SU-DHL-6 (cell line): ENCODE measurements at regions not wholly inside any gene's neighbourhood (a gene's known extent, or its start where the extent isn't known, plus 50 kb on each side); places are given as distances from the start of the nearest gene placed in this dataset.

ENCODE experiments used
- H2AFZ ChIP-seq: fragments of 200-600 bp; sonication (generic); 2 replicates; pipeline ENCODE4 v1.6.1; 2014; ENCODE audit warnings: low read depth, mild to moderate bottlenecking, moderate library complexity, mixed read lengths, antibody characterized with exemption, low read length; ENCODE audit not compliant: severe bottlenecking
- H3F3A ChIP-seq: fragments of 200-600 bp; shearing (Covaris generic); 2 replicates; pipeline ENCODE4 v1.6.0; 2016; ENCODE audit warnings: antibody characterized with exemption, mild to moderate bottlenecking; ENCODE audit not compliant: insufficient read depth
- H3K27ac ChIP-seq: fragments of 200-600 bp; sonication (generic); 2 replicates; pipeline ENCODE4 v1.5.1; 2016; ENCODE audit warnings: low read depth, mild to moderate bottlenecking, low read length, moderate library complexity, mixed read lengths
- H3K27me3 ChIP-seq: fragments of 200-600 bp; sonication (generic), shearing (Covaris generic); 2 replicates; pipeline ENCODE4 v1.6.0; 2014; ENCODE audit warnings: mild to moderate bottlenecking, low read length
- H3K36me3 ChIP-seq: fragments of 200-600 bp; sonication (generic); 2 replicates; pipeline ENCODE4 v1.6.1; 2014; ENCODE audit warnings: mild to moderate bottlenecking, low read length, mixed read lengths
- H3K4me2 ChIP-seq: fragments of 300-600, 200-600 bp; shearing (Covaris generic), sonication (generic); 2 replicates; pipeline ENCODE4 v1.6.0; 2014; ENCODE audit warnings: low read length, low read depth, mild to moderate bottlenecking; ENCODE audit not compliant: poor library complexity, severe bottlenecking
- H3K4me3 ChIP-seq: fragments of 200-600 bp; sonication (generic); 2 replicates; pipeline ENCODE4 v1.5.1; 2014; ENCODE audit warnings: antibody characterized with exemption, low read length, mild to moderate bottlenecking, mixed read lengths; ENCODE audit not compliant: insufficient read depth, poor library complexity, severe bottlenecking
- H3K79me2 ChIP-seq: fragments of 200-600 bp; sonication (generic); 2 replicates; pipeline ENCODE4 v1.6.1; 2014; ENCODE audit warnings: mild to moderate bottlenecking, low read length, moderate library complexity; ENCODE audit not compliant: insufficient read depth
- H3K9ac ChIP-seq: fragments of 200-600 bp; sonication (generic); 2 replicates; pipeline ENCODE4 v1.7.0; 2014; ENCODE audit warnings: mild to moderate bottlenecking, low read length
- H3K9me2 ChIP-seq: fragments of 200-600 bp; sonication (generic); replicated peaks from 2 replicates; pipeline ENCODE4 v1.6.1; 2014; ENCODE audit warnings: low read length; ENCODE audit not compliant: insufficient read depth
- H3K9me3 ChIP-seq: fragments of 200-600 bp; sonication (generic); 2 replicates; pipeline ENCODE4 v1.6.1; 2014; ENCODE audit warnings: low read length, mixed read lengths; ENCODE audit not compliant: insufficient read depth
- H4K20me1 ChIP-seq: fragments of 200-600 bp; sonication (generic); 2 replicates; pipeline ENCODE4 v1.6.1; 2014; ENCODE audit warnings: low read depth, mild to moderate bottlenecking, antibody characterized with exemption, low read length, moderate library complexity, mixed read lengths
- EZH2phosphoT487 ChIP-seq: fragments of 200-600 bp; sonication (generic), shearing (Covaris generic); conservative IDR thresholded peaks from 2 replicates; pipeline ENCODE4 v1.6.1; 2018; ENCODE audit warnings: mild to moderate bottlenecking, antibody characterized with exemption, low read length, moderate library complexity, mixed read lengths
- TF ChIP-seq, protein P1 (sequence below): fragments of 200-600 bp; sonication (generic); IDR thresholded peaks from one replicate; pipeline ENCODE4 v1.5.1; 2017; ENCODE audit warnings: antibody characterized with exemption, mild to moderate bottlenecking, low read length, moderate library complexity; ENCODE audit not compliant: insufficient read depth, poor library complexity, severe bottlenecking

DNA sequence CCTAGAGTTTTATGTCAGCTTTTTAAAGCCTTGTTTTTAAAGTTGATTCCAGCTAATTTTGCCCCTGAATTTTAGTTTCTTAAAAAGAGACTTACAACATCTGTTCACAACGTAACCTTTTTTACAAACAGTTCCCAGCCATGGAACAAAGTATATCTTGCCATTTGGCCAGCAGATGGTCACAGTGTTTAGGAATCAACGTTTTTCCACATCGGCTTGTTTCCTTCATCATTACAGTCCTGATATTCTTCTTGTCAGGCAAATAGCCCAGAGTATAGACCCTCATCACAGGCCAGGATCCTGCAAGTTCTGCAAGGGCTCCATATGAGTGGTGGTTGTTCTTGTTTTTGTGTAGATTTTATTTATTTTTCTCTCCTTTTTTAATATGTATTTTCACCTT lies 341.7 kb upstream of the HTR1E start:
- Histone ChIP-seq H4K20me1 (no peaks in the 10 kb centered on the region), H3K27ac (no peak overlapping the region), H3K9me3 (no peaks in the 10 kb centered on the region), H3K4me2 (no peak overlapping the region), H3F3A (no peaks in the 10 kb centered on the region), H3K9me2 (no peaks in the 10 kb centered on the region), H3K36me3 (no peaks in the 10 kb centered on the region), H3K4me3 (no peak overlapping the region), H3K27me3 (no peaks in the 10 kb centered on the region), H3K9ac (no peak overlapping the region), H2AFZ (no peak overlapping the region), H3K79me2 (no peaks in the 10 kb centered on the region)
- TF ChIP-seq, protein P1, sequence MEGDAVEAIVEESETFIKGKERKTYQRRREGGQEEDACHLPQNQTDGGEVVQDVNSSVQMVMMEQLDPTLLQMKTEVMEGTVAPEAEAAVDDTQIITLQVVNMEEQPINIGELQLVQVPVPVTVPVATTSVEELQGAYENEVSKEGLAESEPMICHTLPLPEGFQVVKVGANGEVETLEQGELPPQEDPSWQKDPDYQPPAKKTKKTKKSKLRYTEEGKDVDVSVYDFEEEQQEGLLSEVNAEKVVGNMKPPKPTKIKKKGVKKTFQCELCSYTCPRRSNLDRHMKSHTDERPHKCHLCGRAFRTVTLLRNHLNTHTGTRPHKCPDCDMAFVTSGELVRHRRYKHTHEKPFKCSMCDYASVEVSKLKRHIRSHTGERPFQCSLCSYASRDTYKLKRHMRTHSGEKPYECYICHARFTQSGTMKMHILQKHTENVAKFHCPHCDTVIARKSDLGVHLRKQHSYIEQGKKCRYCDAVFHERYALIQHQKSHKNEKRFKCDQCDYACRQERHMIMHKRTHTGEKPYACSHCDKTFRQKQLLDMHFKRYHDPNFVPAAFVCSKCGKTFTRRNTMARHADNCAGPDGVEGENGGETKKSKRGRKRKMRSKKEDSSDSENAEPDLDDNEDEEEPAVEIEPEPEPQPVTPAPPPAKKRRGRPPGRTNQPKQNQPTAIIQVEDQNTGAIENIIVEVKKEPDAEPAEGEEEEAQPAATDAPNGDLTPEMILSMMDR: no peak

GRCh38 chr6:86586195-86586594 lies 351.1 kb upstream of the HTR1E start:
- TF ChIP-seq, protein P1: no peak
- no peak for TF ChIP-seq EZH2phosphoT487

GRCh38 chr6:86581833-86582232 lies 355.5 kb upstream of the HTR1E start:
- Histone ChIP-seq H3F3A (no peaks in the 10 kb centered on the region), H3K36me3 (no peaks in the 10 kb centered on the region), H3K4me2 (no peak overlapping the region), H3K4me3 (no peak overlapping the region), H3K9me2 (no peaks in the 10 kb centered on the region), H3K27ac (no peak overlapping the region), H4K20me1 (no peaks in the 10 kb centered on the region), H3K9ac (no peak overlapping the region), H3K79me2 (no peaks in the 10 kb centered on the region), H2AFZ (no peak overlapping the region), H3K27me3 (no peaks in the 10 kb centered on the region), H3K9me3 (no peaks in the 10 kb centered on the region)
- TF ChIP-seq, protein P1: no peak
- TF ChIP-seq EZH2phosphoT487: no peak

More at GRCh38 chr6:86586195-86586594, 351.1 kb upstream of the HTR1E start:
- H3K9me3 ChIP-seq: no peaks in the 10 kb centered on the region
- H3K36me3 ChIP-seq: no peaks in the 10 kb centered on the region
- H3K9ac ChIP-seq: no peak overlapping the region
- no peak overlapping the region for H3K4me2 ChIP-seq
- no peaks in the 10 kb centered on the region for H3K9me2 ChIP-seq
- H4K20me1 ChIP-seq: no peaks in the 10 kb centered on the region
- H3K79me2 ChIP-seq: no peaks in the 10 kb centered on the region
- H3K27me3 ChIP-seq: no peaks in the 10 kb centered on the region
- H2AFZ ChIP-seq: no peak overlapping the region
- H3K4me3 ChIP-seq: no peak overlapping the region
- no peaks in the 10 kb centered on the region for H3F3A ChIP-seq
- H3K27ac ChIP-seq: no peak overlapping the region

DNA sequence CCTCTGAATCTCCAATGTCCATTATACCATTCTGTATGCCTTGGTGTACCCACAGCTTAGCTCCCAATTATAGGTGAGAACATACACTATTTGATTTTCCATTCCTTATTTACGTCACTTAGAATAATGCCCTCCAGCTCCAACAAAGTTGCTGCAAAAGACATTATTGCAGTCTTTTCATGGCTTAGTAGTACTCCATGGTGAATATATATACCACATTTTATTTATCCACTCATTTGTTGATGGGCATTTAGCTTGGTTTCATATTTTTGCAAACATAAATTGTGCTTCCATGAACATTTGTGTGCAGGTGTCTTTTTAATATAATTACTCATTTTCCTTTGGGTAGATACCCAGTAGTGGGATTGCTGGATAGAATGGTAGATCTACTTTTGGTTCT lies 374.1 kb upstream of the HTR1E start:
- Histone ChIP-seq H3K9me3 (no peaks in the 10 kb centered on the region), H3K36me3 (no peaks in the 10 kb centered on the region), H3K4me3 (no peak overlapping the region), H2AFZ (no peak overlapping the region), H3K4me2 (no peak overlapping the region), H3F3A (no peaks in the 10 kb centered on the region), H3K9me2 (no peaks in the 10 kb centered on the region), H3K27me3 (no peaks in the 10 kb centered on the region), H3K27ac (no peak overlapping the region), H3K79me2 (no peaks in the 10 kb centered on the region), H3K9ac (no peak overlapping the region), H4K20me1 (no peaks in the 10 kb centered on the region)
- TF ChIP-seq, protein P1: no peak
